Natural killer cell treated with Interleukin-12 subunit alpha and Interleukin-12 subunit beta and Interleukin-15 and Interleukin-18, amount 100 ng/mL, for 72 hours (primary cell): ENCODE measurements at regions not wholly inside any gene's neighbourhood (a gene's known extent, or its start where the extent isn't known, plus 50 kb on each side); places are given as distances from the start of the nearest gene placed in this dataset.
"Not testable (repeated sequence)": the region's sequence is repeated elsewhere in the genome, so short reads cannot be mapped to it uniquely, and the experiment has no call there.

Source experiments
- ATAC-seq, 2 donors: fragments of 150-1000 bp; cut with Tn5 transposase in 1 of 2; sonication (Bioruptor Pico), chemical (Tn5 transposase) in 1 of 2; 2 replicates each; pipeline ENCODE4 v1.10.0; 2021
- DNase-seq: peaks from one replicate; pipeline ENCODE4 v3.0.0; 2022; ENCODE audit warnings: low spot score
- H3K27ac Mint-ChIP-seq, 2 donors: 1 replicate in 1 of 2; 2 replicates in 1 of 2; pipeline ENCODE4 v1.8.0; 2022; ENCODE audit warnings: mixed read lengths in 2 of 2, mild to moderate bottlenecking in 1 of 2, moderate library complexity in 1 of 2
- H3K27me3 Mint-ChIP-seq, 2 donors: 1 replicate in 1 of 2; 2 replicates in 1 of 2; pipeline ENCODE4 v1.8.0; 2022; ENCODE audit warnings: mixed read lengths in 2 of 2
- H3K36me3 Mint-ChIP-seq: one replicate; pipeline ENCODE4 v1.8.0; 2022; ENCODE audit warnings: mixed read lengths
- H3K4me1 Mint-ChIP-seq, 2 donors: 1 replicate in 1 of 2; 2 replicates in 1 of 2; pipeline ENCODE4 v1.8.0; 2022; ENCODE audit warnings: low read depth in 2 of 2, mixed read lengths in 2 of 2, mild to moderate bottlenecking in 1 of 2
- H3K4me3 Mint-ChIP-seq: one replicate; pipeline ENCODE4 v1.8.0; 2022; ENCODE audit warnings: mixed read lengths
- H3K9me3 Mint-ChIP-seq: 2 replicates; pipeline ENCODE4 v1.8.0; 2022; ENCODE audit warnings: mixed read lengths

DNA sequence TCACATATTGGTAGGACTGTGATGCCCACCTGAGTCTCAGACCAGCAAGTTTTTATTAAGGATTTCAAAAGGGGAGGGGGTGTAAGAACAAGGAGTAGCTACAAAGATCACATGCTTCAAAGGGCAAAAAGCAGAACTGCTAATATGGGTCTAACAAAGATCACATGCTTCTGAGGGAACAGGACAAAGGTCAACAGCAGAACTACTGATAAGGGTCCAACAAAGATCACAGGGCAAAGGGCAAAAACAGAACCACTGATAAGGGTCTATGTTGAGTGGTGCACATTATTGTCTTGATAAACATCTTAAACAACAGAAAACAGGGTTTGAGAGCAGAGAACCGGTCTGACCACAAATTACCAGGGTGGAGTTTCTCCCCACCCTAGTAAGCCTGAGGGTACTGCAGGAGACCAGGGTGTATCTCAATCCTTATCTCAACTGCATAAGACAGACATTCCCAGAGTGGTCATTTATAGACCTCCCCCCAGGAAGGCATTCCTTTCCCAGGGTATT lies 214.5 kb upstream of the CHD1 start:
- H3K27ac Mint-ChIP-seq, ATAC-seq, H3K4me1 Mint-ChIP-seq, H3K27me3 Mint-ChIP-seq, DNase-seq, H3K36me3 Mint-ChIP-seq, H3K4me3 Mint-ChIP-seq: not testable (repeated sequence)
- peaks cover 12% of the 10 kb centered on the region for H3K9me3 Mint-ChIP-seq

DNA sequence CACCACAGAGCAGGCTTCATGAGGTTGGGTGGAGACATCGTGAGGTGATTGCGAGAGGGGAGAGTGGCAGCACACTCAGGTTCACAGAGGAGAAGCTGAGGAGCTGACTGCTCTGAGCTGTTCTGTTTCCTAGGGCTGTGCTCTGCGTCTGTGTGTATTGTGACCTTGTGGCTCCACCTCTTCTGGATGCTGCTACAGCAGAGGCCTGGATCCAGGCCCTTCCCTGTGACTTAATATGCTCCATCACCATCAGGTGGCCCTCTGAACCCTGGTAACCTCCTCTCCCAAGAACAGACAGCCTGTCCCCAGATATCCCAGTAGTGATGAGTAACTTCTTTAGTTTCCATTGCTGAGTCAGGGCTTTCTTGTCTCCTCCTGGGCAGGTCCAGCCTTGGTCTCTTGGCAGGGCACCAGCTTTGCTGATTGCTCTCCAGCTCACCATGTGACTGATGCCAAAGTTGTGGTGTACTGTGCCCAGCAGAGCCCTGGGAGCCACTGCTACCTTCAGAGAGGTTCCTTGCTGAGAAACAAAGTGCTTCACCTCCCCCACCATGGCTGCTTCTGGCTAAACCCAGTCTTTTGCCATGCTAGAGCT lies 212.8 kb upstream of the CHD1 start:
- Mint-ChIP-seq H3K4me3 (no peak overlapping the region), H3K9me3 (peaks cover 8% of the 10 kb centered on the region), H3K36me3 (no peaks in the 10 kb centered on the region), H3K27ac (no peak overlapping the region), H3K27me3 (no peaks in the 10 kb centered on the region), H3K4me1 (no peaks in the 10 kb centered on the region)
- ATAC-seq = no peak
- peak; percentile 51 for DNase-seq

DNA sequence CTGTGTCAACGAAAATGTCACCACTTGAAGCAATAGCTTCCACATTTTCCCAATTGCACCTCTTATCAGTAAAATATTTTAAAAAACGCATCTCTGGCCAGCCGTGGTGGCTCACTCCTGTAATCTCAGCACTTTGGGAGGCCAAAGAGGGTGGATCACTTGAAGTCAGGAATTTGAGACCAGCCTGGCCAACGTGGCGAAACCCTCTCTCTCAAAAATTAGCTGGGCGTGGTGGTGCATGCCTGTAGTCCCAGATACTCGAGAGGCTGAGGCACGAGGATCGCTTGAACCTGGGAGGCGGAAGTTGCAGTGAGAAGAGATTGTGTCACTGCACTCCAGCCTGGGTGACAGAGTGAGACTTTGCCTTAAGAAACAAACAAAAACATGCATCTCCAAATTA lies 210.1 kb upstream of the CHD1 start:
- DNase-seq (no peak), ATAC-seq (no peak)
- Mint-ChIP-seq H3K36me3 (no peaks in the 10 kb centered on the region), H3K27ac (no peak overlapping the region), H3K4me1 (no peaks in the 10 kb centered on the region), H3K27me3 (no peaks in the 10 kb centered on the region), H3K4me3 (no peak overlapping the region), H3K9me3 (peaks cover 6% of the 10 kb centered on the region)

DNA sequence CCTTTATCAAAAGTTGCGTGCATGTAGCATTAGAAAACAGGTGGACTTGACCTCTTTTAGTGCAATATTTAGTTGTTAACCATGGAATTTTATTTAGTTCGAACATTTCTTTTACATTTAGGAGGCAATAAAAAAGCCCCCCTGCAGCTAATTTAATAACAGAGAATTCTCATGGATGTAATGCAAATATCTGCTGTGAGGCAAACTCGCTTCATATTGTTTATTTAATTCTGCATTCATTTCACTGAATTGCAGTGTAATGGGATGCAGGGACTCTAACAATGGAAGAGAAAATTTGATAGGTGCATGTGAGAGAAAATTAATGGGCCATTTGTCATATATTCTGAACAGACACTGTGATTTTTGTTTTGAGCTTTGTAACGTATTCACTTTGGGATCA lies 205.1 kb upstream of the CHD1 start:
- Mint-ChIP-seq H3K27me3 (no peaks in the 10 kb centered on the region), H3K4me3 (no peak overlapping the region), H3K9me3 (no peaks in the 10 kb centered on the region), H3K36me3 (no peaks in the 10 kb centered on the region), H3K4me1 (no peaks in the 10 kb centered on the region), H3K27ac (no peak overlapping the region)
- ATAC-seq (no peak), DNase-seq (no peak)

DNA sequence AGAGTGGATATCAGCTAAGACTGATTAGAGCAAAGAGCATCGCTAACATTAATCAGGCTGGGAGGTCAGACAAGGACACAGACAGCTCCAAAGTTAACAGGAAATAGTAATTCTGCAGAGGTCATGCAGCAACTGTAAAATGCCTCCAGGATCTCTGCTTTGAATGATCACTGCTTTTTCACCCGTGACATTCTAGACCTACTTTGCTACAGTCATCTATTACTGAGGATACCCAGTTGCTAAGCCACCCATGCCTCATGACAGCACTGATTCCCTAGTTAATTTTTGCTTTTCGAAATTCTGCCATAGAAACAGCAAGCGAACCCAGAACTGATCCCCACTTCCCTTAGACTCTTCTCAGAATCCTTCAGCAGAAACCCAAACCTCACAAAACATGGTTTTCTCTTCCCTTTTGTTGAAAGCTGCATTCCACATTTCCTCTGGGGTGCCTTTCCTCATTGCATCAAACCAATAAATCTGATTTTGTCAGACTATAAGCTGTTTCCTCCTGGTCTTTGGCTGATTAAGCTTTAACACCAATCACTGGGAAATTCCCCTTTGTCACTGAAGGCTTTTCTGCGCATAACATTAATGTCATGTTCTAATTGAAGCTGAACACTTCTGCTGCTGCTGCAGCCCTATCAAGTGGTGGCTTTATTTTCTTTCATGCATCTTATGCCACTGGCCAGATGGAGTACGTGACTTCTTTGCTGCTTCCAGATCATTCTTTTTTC lies 201.1 kb upstream of the CHD1 start:
- Mint-ChIP-seq H3K4me3 (no peak overlapping the region), H3K36me3 (no peaks in the 10 kb centered on the region), H3K27ac (no peak overlapping the region), H3K9me3 (peaks cover 2% of the 10 kb centered on the region), H3K4me1 (no peaks in the 10 kb centered on the region), H3K27me3 (peaks cover 0 to 5% of the 10 kb centered on the region in 2 donors)
- ATAC-seq (no peak), DNase-seq (no peak)

DNA sequence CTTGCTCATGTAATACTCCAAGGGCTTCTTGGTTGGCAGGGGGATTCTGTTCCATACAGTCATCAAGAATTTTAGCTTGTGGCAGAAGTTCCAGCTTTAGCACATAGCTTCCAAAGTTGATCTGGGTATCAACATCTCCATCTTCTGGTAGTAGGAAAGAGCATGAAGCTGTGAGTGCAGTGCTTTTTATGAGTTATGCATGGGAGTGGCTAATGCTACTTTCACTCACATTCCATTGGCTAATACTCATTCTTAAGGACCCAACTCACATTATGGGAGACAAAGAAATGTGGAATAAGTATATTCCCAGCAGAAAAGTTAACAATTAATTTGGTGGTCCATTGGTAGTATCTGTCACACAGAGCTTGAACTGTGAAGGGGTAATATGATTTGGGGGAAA lies 194.2 kb upstream of the CHD1 start:
- ATAC-seq (no peak), DNase-seq (no peak)
- H3K4me3 Mint-ChIP-seq = no peak overlapping the region
- peaks cover 2% of the 10 kb centered on the region for H3K9me3 Mint-ChIP-seq
- no peaks in the 10 kb centered on the region for H3K4me1 Mint-ChIP-seq
- no peaks in the 10 kb centered on the region for H3K36me3 Mint-ChIP-seq
- peaks cover 4 to 14% of the 10 kb centered on the region in 2 donors for H3K27me3 Mint-ChIP-seq
- no peak overlapping the region for H3K27ac Mint-ChIP-seq

DNA sequence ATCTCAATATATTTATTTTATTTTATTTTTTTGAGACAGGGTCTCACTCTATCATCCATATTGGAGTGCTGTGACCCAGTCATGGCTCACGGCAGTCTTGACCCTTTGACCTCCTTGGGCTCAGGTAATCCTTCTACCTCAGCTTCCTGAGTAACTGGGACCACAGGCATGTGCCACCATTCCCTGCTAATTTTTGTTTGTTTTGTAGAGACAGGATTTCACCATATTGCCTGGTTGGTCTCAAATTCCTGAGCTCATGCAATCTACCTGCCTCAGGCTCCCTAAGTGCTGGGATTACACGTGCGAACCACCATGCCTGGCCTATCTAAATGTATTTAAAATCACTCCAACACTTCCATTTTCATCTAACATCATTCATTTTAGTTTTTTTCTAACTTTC lies 190.5 kb upstream of the CHD1 start:
- H3K9me3 Mint-ChIP-seq = no peaks in the 10 kb centered on the region
- no peaks in the 10 kb centered on the region for H3K4me1 Mint-ChIP-seq
- DNase-seq (no peak), ATAC-seq (no peak)
- H3K36me3 Mint-ChIP-seq = no peaks in the 10 kb centered on the region
- no peak overlapping the region for H3K27ac Mint-ChIP-seq
- peaks cover 2 to 17% of the 10 kb centered on the region in 2 donors for H3K27me3 Mint-ChIP-seq
- no peak overlapping the region for H3K4me3 Mint-ChIP-seq

DNA sequence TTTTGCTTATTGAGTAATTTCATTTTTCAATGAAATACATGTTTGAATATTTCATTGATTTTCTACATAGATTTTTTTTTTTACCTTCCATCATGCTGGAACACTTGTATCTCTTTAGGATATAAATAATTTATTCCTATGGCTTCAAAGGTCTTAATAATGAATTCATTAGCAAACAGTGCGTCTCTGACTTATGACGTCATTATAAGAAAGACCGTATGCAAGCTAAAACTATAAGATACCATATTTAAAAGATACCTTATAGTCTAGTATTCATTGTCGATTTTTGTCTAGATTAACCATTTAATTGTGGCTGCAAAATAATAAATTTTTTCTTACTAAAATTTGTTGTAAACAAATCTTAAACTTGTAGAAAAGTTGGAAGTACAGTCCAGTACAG lies 187.7 kb upstream of the CHD1 start:
- Mint-ChIP-seq H3K27ac (no peak overlapping the region), H3K9me3 (no peaks in the 10 kb centered on the region), H3K36me3 (no peaks in the 10 kb centered on the region), H3K4me3 (no peak overlapping the region), H3K27me3 (peaks cover 5 to 17% of the 10 kb centered on the region in 2 donors), H3K4me1 (no peaks in the 10 kb centered on the region)
- ATAC-seq (no peak), DNase-seq (no peak)

DNA sequence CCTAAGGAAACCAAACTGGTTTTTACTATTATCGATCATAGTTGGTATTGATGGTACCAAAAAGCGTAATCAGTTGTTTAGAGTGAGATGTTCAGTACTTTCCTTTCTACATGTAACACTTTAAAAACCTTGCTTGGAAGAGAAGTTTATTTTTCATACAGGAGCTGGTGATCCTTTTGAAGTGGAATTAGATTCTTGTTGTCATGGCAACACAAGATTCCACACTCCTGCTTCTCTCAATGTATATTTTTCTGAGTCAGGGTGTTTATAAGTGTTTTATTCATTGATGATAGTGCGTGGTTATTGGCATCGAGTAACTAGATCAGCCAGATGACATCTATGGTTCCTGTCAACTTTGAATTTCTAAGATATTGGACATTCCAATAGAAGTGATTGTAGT lies 181.1 kb upstream of the CHD1 start:
- H3K4me3 Mint-ChIP-seq = no peak overlapping the region
- no peaks in the 10 kb centered on the region for H3K4me1 Mint-ChIP-seq
- H3K9me3 Mint-ChIP-seq = no peaks in the 10 kb centered on the region
- peaks cover 9 to 13% of the 10 kb centered on the region in 2 donors for H3K27me3 Mint-ChIP-seq
- no peaks in the 10 kb centered on the region for H3K36me3 Mint-ChIP-seq
- no peak for ATAC-seq
- no peak overlapping the region for H3K27ac Mint-ChIP-seq
- DNase-seq = no peak

DNA sequence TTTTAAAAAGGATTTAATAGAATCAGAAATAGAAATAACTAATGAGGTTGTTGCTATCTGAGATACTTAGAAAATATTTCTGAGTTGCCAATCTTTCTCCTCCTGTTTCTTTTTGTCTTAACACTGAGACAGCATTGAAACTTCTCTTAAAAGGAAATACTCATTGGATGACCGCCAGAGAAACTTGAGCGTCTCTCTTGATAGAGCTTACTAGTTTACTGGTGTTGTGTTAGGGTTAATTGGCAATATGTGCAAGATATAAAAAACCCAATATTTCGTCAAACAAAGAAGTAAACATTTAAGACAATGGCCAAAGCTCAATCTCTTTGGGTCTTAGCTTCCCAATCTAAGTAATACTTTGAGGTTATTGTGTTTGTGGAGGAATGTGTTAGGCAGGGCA lies 176.4 kb upstream of the CHD1 start:
- H3K27me3 Mint-ChIP-seq = peaks cover 6 to 13% of the 10 kb centered on the region in 2 donors
- H3K9me3 Mint-ChIP-seq = no peaks in the 10 kb centered on the region
- H3K4me3 Mint-ChIP-seq = no peak overlapping the region
- H3K36me3 Mint-ChIP-seq = no peaks in the 10 kb centered on the region
- ATAC-seq (no peak), DNase-seq (no peak)
- no peaks in the 10 kb centered on the region for H3K4me1 Mint-ChIP-seq
- H3K27ac Mint-ChIP-seq = no peak overlapping the region

DNA sequence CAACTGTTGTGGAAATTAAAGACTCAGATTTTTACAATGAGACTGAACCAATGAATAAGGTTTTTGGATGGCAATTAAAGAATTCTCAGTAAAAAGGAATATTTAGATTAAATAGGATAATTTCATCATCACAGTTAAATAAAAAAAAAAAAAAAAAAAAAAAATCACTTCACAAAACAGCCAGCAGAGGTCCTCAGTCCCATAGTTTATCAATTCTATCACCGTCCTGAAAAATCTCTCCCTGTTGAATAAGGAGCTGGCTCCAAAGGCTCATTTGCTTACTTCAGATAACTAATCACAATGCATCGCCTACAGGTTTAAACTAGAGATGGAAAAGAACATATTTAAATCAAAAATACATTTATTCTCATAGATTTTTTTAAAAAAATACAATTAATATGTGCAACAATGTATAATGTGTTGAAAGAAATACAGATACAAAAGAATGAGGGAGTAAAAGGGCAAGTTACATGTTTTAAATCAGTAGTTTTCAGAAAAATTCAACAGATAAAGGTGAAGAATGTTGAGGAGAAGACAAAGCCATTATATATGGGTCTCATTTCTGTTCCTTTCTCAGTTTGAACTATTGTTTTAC lies 175.8 kb upstream of the CHD1 start:
- H3K4me1 Mint-ChIP-seq = no peaks in the 10 kb centered on the region
- no peaks in the 10 kb centered on the region for H3K36me3 Mint-ChIP-seq
- no peaks in the 10 kb centered on the region for H3K9me3 Mint-ChIP-seq
- H3K27ac Mint-ChIP-seq = no peak overlapping the region
- no peak overlapping the region for H3K4me3 Mint-ChIP-seq
- peaks cover 6 to 18% of the 10 kb centered on the region in 2 donors for H3K27me3 Mint-ChIP-seq
- ATAC-seq = no peak
- no peak for DNase-seq

DNA sequence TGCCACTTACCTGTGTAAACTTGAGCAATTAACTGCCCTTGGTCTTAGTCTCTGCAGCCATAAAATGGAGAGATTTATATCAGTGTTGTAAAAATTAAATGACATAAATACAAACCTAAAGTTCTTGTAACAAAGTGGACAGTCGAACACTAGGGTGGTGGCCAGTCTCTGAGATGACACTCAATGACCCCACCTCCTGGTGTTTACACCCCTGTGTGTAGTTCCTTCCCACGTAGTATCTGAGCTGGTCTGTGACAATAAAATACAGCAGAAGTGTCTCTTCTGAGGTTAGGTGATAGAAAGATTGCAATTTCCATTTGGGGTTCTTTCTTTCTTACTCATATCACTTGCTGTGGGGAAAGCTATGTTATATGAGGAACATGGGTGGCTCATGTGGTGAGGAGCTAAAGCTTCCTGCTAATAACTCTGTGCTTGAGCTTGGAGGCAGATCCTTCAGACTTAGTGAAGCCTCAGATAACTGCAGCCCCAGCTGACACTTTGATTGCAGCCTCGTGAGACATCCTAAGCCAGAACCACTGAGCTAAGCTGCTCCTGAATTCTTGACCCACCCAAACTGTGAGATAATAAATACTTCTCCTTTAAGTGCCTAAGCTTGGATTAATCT lies 173.4 kb upstream of the CHD1 start:
- DNase-seq (no peak), ATAC-seq (peak in 1 of 2 donors; percentile 45)
- Mint-ChIP-seq H3K4me1 (no peaks in the 10 kb centered on the region), H3K36me3 (no peaks in the 10 kb centered on the region), H3K4me3 (no peak overlapping the region), H3K9me3 (no peaks in the 10 kb centered on the region), H3K27me3 (peaks cover 8 to 20% of the 10 kb centered on the region in 2 donors), H3K27ac (no peak overlapping the region)

DNA sequence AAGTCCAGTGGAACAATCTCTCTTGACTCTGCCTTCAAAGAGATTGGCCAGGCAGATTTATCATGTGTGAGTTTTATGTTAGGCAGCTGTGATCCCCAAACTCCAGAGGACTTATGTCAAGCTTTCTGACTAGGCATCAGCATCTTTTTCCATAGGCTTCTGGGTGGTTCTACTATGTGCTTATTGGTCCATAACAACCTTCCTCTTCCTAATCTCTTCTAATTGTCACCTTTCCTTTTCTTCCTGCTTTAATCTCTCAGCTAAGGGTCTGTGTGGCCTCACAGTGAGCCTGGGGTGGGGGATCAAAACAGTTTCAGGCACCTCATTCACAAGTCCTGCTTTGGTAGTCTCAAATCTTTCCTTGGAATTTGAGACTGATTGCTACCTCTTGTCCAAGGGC lies 170.9 kb upstream of the CHD1 start:
- Mint-ChIP-seq H3K36me3 (no peaks in the 10 kb centered on the region), H3K27ac (no peak overlapping the region), H3K4me3 (no peak overlapping the region), H3K4me1 (no peaks in the 10 kb centered on the region), H3K27me3 (peaks cover 12 to 23% of the 10 kb centered on the region in 2 donors), H3K9me3 (no peaks in the 10 kb centered on the region)
- no peak for ATAC-seq
- no peak for DNase-seq
